Ascending aorta (tissue), 2 donors: ENCODE measurements at regions not wholly inside any gene's neighbourhood (a gene's known extent, or its start where the extent isn't known, plus 50 kb on each side); places are given as distances from the start of the nearest gene placed in this dataset.

ENCODE experiments used
- DNase-seq, 2 donors: peaks; one replicate each; pipeline ENCODE4 v3.0.0-alpha.2; 2019; ENCODE audit warnings: low spot score in 2 of 2
- H3K27ac ChIP-seq, 2 donors: fragments of 200-600 bp; sonication (generic); one replicate each; pipeline ENCODE4 v1.5.1; 2016 to 2017; ENCODE audit warnings: mild to moderate bottlenecking in 1 of 2
- H3K27me3 ChIP-seq: fragments of 200-600 bp; sonication (generic); one replicate; pipeline ENCODE4 v1.5.1; 2017
- H3K36me3 ChIP-seq, 2 donors: fragments of 200-600 bp; sonication (generic); one replicate each; pipeline ENCODE4 v1.5.1; 2016
- H3K4me1 ChIP-seq, 2 donors: fragments of 200-600 bp; sonication (generic); one replicate each; pipeline ENCODE4 v1.5.1; 2016 to 2017; ENCODE audit warnings: mild to moderate bottlenecking in 1 of 2
- H3K4me3 ChIP-seq, 2 donors: fragments of 200-600 bp; sonication (generic); one replicate each; pipeline ENCODE4 v1.5.1; 2016 to 2017; ENCODE audit warnings: mild to moderate bottlenecking in 1 of 2
- H3K9me3 ChIP-seq, 2 donors: fragments of 200-600 bp; sonication (generic); one replicate each; pipeline ENCODE4 v1.5.1; 2016
- intact Hi-C: fragments of 100-400 bp; cut with DNase I; formaldehyde crosslinking; loops from one replicate; pipeline ENCODE4 v1.15.1; 2023
- TF ChIP-seq, protein P1 (sequence below), 3 experiments: fragments of 200-600 bp in 2 of 3; fragments of 450-650 bp in 1 of 3; sonication (generic) in 2 of 3; IDR thresholded peaks; one replicate each; pipeline ENCODE4 v1.5.1; 2016 to 2019; ENCODE audit warnings: antibody characterized with exemption in 3 of 3, mild to moderate bottlenecking in 1 of 3, moderate library complexity in 1 of 3

DNA sequence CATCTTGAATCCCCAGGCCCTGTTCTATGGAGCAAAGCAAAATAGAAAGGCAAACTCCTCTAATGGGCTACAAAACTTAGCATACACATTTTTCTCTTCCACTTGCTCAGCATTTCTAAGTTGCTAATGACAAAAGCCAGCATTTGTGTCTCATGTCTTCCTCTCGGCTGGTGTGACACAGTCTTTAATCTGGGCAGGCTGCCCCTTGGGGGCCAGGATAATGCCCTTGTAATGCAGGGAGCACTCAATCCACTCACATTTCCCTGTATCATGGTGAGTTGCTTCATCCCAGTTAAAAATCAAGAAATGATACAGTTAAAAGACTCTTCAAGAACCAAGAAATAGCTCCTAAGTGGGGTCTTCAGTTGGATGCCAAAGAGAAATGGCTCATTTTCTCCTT is 109.1 kb upstream of the FBXO11 start:
- H3K9me3 ChIP-seq: no peaks in the 10 kb centered on the region
- DNase-seq: no peak
- H3K27me3 ChIP-seq: no peaks in the 10 kb centered on the region
- no peaks in the 10 kb centered on the region for H3K36me3 ChIP-seq
- H3K4me1 ChIP-seq: no peaks in the 10 kb centered on the region
- TF ChIP-seq, protein P1, sequence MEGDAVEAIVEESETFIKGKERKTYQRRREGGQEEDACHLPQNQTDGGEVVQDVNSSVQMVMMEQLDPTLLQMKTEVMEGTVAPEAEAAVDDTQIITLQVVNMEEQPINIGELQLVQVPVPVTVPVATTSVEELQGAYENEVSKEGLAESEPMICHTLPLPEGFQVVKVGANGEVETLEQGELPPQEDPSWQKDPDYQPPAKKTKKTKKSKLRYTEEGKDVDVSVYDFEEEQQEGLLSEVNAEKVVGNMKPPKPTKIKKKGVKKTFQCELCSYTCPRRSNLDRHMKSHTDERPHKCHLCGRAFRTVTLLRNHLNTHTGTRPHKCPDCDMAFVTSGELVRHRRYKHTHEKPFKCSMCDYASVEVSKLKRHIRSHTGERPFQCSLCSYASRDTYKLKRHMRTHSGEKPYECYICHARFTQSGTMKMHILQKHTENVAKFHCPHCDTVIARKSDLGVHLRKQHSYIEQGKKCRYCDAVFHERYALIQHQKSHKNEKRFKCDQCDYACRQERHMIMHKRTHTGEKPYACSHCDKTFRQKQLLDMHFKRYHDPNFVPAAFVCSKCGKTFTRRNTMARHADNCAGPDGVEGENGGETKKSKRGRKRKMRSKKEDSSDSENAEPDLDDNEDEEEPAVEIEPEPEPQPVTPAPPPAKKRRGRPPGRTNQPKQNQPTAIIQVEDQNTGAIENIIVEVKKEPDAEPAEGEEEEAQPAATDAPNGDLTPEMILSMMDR (IDR thresholded peaks at IDR 0.05): no peak
- no peak overlapping the region for H3K4me3 ChIP-seq
- H3K27ac ChIP-seq: no peak overlapping the region
- intact Hi-C loops: no loop called here

DNA sequence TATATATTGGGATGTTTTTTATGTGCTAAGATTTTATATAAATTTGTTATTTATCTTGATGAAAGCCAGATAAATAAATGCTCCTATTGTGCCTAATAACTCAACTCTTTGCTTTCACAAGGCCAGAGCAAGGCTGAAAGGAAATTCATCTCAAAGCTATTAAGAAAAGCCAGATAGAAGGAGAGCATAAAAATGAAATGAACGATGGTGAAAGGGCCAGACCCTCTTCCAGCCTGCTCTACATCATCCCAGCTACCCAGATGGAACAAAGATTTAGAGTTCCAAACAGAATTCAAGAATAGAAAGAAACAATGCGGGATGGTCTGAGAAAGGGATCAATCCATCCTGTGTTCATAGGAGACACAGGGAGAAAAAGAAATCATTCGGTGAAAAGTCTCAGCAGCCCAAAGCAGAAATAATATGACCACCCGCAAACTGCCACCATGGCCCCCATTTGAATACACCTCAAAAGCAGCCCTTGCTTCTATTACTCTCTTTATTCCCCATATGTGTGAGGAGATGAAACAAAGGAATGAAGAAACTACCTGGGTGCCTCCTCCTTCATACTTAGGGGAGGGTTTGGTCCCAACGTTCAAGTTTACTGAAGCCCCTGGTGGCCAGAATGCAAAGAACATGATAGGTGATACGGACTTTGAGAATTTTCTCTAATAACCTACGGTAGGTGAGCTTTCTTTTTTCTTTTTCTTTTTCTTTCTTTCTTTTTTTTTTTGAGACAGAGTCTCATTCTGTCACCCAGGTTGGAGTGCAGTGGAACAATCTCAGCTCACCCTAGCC is 110.1 kb upstream of the FBXO11 start:
- no peaks in the 10 kb centered on the region for H3K9me3 ChIP-seq
- H3K27me3 ChIP-seq: no peaks in the 10 kb centered on the region
- intact Hi-C loops: no loop called here
- H3K4me1 ChIP-seq: no peaks in the 10 kb centered on the region
- H3K36me3 ChIP-seq: no peaks in the 10 kb centered on the region
- TF ChIP-seq, protein P1 (IDR thresholded peaks at IDR 0.05): no peak
- H3K4me3 ChIP-seq: no peak overlapping the region
- no peak overlapping the region for H3K27ac ChIP-seq
- no peak for DNase-seq

DNA sequence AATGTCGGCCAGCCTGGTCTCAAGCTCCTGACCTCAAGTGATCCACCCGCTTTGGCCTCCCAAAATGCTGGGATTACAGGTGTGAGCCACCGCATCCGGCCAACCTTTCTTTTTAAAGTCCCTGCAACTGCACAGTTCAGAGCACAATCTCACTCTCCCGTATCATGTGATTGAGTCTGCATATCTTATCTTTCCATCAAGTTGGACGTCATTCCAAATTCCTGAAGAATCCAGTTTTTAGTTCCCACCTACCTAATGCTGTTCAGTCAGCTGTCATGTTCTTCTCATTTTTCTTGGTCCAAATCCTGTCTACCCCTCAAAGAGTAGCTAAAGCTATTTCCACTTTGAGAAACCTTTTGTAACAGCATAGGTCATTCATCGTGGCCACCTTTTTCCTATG is 110.8 kb upstream of the FBXO11 start:
- TF ChIP-seq, protein P1 (IDR thresholded peaks at IDR 0.05): no peak
- Histone ChIP-seq H3K27ac (no peak overlapping the region), H3K4me1 (no peaks in the 10 kb centered on the region), H3K36me3 (no peaks in the 10 kb centered on the region), H3K27me3 (no peaks in the 10 kb centered on the region), H3K9me3 (no peaks in the 10 kb centered on the region), H3K4me3 (no peak overlapping the region)
- no peak for DNase-seq
- intact Hi-C loops: no loop called here

DNA sequence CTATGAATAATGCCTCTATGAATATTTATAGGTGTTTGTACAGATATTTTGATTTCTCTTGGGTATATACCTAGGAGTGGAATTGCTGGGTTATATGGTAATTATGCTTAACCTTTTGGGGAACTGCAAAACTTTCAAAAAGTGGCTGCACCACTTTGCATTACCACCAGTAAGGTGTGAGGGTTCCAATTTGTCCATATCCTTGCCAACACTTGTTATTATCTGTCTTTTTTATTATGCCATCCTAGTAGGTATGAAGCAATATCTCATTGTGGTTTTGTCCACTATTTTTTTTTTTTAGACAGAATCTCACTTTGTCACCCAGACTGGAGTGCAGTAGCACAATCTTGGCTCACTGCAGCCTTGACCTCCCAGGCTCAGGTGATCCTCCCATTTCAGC is 112.2 kb upstream of the FBXO11 start:
- no peak for DNase-seq
- Histone ChIP-seq H3K27me3 (no peaks in the 10 kb centered on the region), H3K27ac (no peak overlapping the region), H3K9me3 (no peaks in the 10 kb centered on the region), H3K4me3 (no peak overlapping the region), H3K36me3 (no peaks in the 10 kb centered on the region), H3K4me1 (no peaks in the 10 kb centered on the region)
- intact Hi-C loops: no loop called here
- TF ChIP-seq, protein P1 (IDR thresholded peaks at IDR 0.05): no peak

DNA sequence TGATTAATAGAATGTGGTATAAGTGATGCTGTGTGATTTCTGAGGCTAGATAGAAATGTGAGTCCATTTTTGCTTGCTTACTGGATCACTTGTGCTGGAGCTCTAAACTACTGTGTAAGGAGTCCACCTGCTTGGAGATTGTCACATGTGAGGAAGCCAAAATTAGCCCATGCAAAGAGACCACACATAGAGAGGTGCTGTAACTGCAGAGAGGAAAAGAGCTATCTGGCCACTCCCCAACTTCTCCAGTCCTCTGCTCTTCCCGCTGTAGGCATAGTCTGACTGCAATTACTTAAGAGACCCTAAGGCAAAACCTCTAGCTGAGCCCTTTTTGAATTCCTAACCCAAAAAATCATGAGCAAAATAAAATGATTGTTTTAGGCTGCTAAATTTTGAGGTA is 120.6 kb upstream of the FBXO11 start:
- Histone ChIP-seq H3K27me3 (no peaks in the 10 kb centered on the region), H3K4me1 (no peaks in the 10 kb centered on the region), H3K9me3 (no peaks in the 10 kb centered on the region), H3K36me3 (no peaks in the 10 kb centered on the region), H3K4me3 (no peak overlapping the region), H3K27ac (no peak overlapping the region)
- intact Hi-C loops: no loop called here
- TF ChIP-seq, protein P1 (IDR thresholded peaks at IDR 0.05): no peak
- no peak for DNase-seq
